HG02938 (cell line): ENCODE measurements at regions not wholly inside any gene's neighbourhood (a gene's known extent, or its start where the extent isn't known, plus 50 kb on each side); places are given as distances from the start of the nearest gene placed in this dataset.
"Not testable (repeated sequence)": the region's sequence is repeated elsewhere in the genome, so short reads cannot be mapped to it uniquely, and the experiment has no call there.

Source experiments
- ATAC-seq: cut with Tn5 transposase; IDR thresholded peaks from one replicate; pipeline ENCODE4 v1.9.1; 2021; ENCODE audit warnings: mild to moderate bottlenecking, moderate library complexity; ENCODE audit not compliant: unreplicated experiment

- ATAC-seq = no peak
Observed at GRCh38 chr2:83015035-83015715, 1443.9 kb downstream of the SUCLG1 start.

GRCh38 chr2:83014462-83014861 is 1444.6 kb downstream of the SUCLG1 start:
- no peak for ATAC-seq

- ATAC-seq = no peak
Observed at GRCh38 chr2:83006961-83007360, 1452.1 kb downstream of the SUCLG1 start.

GRCh38 chr2:83003555-83003954 is 1455.5 kb downstream of the SUCLG1 start:
- no peak for ATAC-seq

GRCh38 chr2:83002706-83003105 is 1456.4 kb downstream of the SUCLG1 start:
- ATAC-seq = no peak

- no peak for ATAC-seq
Observed at GRCh38 chr2:82998781-82999180, 1460.3 kb downstream of the SUCLG1 start.

- ATAC-seq = no peak
Observed at GRCh38 chr2:82996217-82996616, 1462.9 kb downstream of the SUCLG1 start.

- ATAC-seq = no peak
Observed at GRCh38 chr2:82994151-82994550, 1464.9 kb downstream of the SUCLG1 start.

GRCh38 chr2:82993609-82994008 is 1465.5 kb downstream of the SUCLG1 start:
- no peak for ATAC-seq

- no peak for ATAC-seq
Observed at GRCh38 chr2:82992968-82993367, 1466.1 kb downstream of the SUCLG1 start.

- not testable (repeated sequence) for ATAC-seq
Observed at GRCh38 chr2:82987706-82988105, 1471.4 kb downstream of the SUCLG1 start.

GRCh38 chr2:82986899-82987298 is 1472.2 kb downstream of the SUCLG1 start:
- ATAC-seq = no peak

GRCh38 chr2:82985572-82986197 is 1473.4 kb downstream of the SUCLG1 start:
- ATAC-seq = no peak

GRCh38 chr2:82968358-82968757 is 1490.7 kb downstream of the SUCLG1 start:
- no peak for ATAC-seq

GRCh38 chr2:82964341-82964740 is 1494.7 kb downstream of the SUCLG1 start:
- no peak for ATAC-seq

GRCh38 chr2:82959727-82960126 is 1499.4 kb downstream of the SUCLG1 start:
- ATAC-seq = no peak

- no peak for ATAC-seq
Observed at GRCh38 chr2:82954868-82955267, 1504.2 kb downstream of the SUCLG1 start.

GRCh38 chr2:82939211-82939610 is 1519.9 kb downstream of the SUCLG1 start:
- no peak for ATAC-seq

- not testable (repeated sequence) for ATAC-seq
Observed at GRCh38 chr2:82938321-82938845, 1520.7 kb downstream of the SUCLG1 start.

GRCh38 chr2:82913566-82913965 is 1545.5 kb downstream of the SUCLG1 start:
- ATAC-seq = no peak

- no peak for ATAC-seq
Observed at GRCh38 chr2:82896117-82896516, 1563.0 kb downstream of the SUCLG1 start.

GRCh38 chr2:82893190-82893589 is 1565.9 kb downstream of the SUCLG1 start:
- ATAC-seq = no peak
